ENCODE measurements at regions not wholly inside any gene's neighbourhood (a gene's known extent, or its start where the extent isn't known, plus 50 kb on each side); places are given as distances from the start of the nearest gene placed in this dataset.

DNA sequence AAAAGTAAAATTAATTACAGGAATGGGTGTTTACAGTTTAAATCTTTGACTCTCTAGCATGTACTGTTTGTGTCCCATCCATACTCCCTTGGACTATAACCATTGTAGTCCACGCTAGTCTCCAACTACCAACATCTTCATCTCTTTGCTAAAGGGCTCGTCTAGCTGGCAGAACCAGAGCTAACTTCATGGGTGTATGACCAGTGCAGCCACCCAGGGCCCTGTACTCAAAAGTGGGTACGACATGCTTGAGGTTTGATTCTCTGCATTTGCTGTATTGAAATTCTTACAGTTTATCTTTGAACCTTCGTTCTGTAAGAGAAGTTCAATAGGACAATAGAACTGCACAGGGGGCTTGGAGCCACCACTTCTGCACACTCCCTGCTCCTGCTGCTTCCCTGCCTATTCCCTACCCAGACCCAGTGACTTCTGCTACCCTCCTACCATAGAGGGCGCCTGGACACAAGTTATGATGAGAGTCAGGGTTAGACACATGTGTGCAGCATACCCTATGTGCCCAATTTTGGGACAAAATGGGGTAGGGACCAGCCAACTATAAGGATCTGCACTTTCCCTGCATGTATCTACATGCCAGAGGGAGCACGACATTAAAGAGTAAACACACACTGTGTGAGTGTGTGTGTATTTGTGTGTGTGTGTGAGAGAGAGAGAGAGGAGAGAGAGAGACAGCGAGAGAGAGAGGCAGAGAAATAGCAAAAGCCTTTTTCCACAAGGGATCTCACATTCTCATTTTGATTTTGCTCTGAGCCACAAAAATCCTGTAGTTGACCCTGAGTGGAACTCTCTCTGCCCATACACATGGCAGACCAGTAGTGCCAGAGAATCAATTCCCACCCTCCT lies 59.0 kb upstream of the NECTIN3 start:
- no peak for DNase-seq (ENCODE audit: low read depth)
